HG02885 (cell line): ENCODE measurements at regions not wholly inside any gene's neighbourhood (a gene's known extent, or its start where the extent isn't known, plus 50 kb on each side); places are given as distances from the start of the nearest gene placed in this dataset.
"Not testable (repeated sequence)": the region's sequence is repeated elsewhere in the genome, so short reads cannot be mapped to it uniquely, and the experiment has no call there.

Experiments used
- ATAC-seq: cut with Tn5 transposase; IDR thresholded peaks from one replicate; pipeline ENCODE4 v1.9.1; 2021; ENCODE audit warnings: mild to moderate bottlenecking; ENCODE audit not compliant: unreplicated experiment, poor library complexity

GRCh38 chr21:14058566-14058965 lies 152.2 kb downstream of the LIPI start:
- ATAC-seq: no peak

- ATAC-seq: not testable (repeated sequence)
These were observed 152.8 kb downstream of the LIPI start for GRCh38 chr21:14057841-14058481.

GRCh38 chr21:14057313-14057712 lies 153.4 kb downstream of the LIPI start:
- no peak for ATAC-seq

- no peak for ATAC-seq
These were observed 154.0 kb downstream of the LIPI start for GRCh38 chr21:14056771-14057191.

GRCh38 chr21:14055746-14056515 lies 154.8 kb downstream of the LIPI start:
- not testable (repeated sequence) for ATAC-seq

- ATAC-seq: no peak
These were observed 156.1 kb downstream of the LIPI start for GRCh38 chr21:14054682-14055081.

GRCh38 chr21:14050121-14050520 lies 160.6 kb downstream of the LIPI start:
- no peak for ATAC-seq

- ATAC-seq: no peak
These were observed 164.4 kb downstream of the LIPI start for GRCh38 chr21:14046401-14046800.

GRCh38 chr21:14040386-14040785 lies 170.4 kb downstream of the LIPI start:
- peak; percentile 50 for ATAC-seq

GRCh38 chr21:14028619-14029018 lies 182.1 kb downstream of the LIPI start:
- ATAC-seq: not testable (repeated sequence)

GRCh38 chr21:14027235-14027869 lies 183.4 kb downstream of the LIPI start:
- ATAC-seq: peak; percentile 100

- ATAC-seq: not testable (repeated sequence)
These were observed 190.6 kb downstream of the LIPI start for GRCh38 chr21:14020108-14020507.

GRCh38 chr21:14015841-14016240 lies 194.9 kb downstream of the LIPI start:
- not testable (repeated sequence) for ATAC-seq

GRCh38 chr21:14013623-14014498 lies 196.9 kb downstream of the LIPI start:
- ATAC-seq: not testable (repeated sequence)

GRCh38 chr21:14013056-14013603 lies 197.6 kb downstream of the LIPI start:
- ATAC-seq: no peak

GRCh38 chr21:14012409-14012808 lies 198.3 kb downstream of the LIPI start:
- ATAC-seq: no peak

GRCh38 chr21:14011751-14012150 lies 199.0 kb downstream of the LIPI start:
- ATAC-seq: not testable (repeated sequence)

GRCh38 chr21:14011149-14011548 lies 199.6 kb downstream of the LIPI start:
- not testable (repeated sequence) for ATAC-seq

GRCh38 chr21:14010729-14011128 lies 200.0 kb downstream of the LIPI start:
- no peak for ATAC-seq

- not testable (repeated sequence) for ATAC-seq
These were observed 200.8 kb downstream of the LIPI start for GRCh38 chr21:14009990-14010389.
